Neural progenitor cell (in vitro differentiated cells): ENCODE measurements at regions not wholly inside any gene's neighbourhood (a gene's known extent, or its start where the extent isn't known, plus 50 kb on each side); places are given as distances from the start of the nearest gene placed in this dataset.
A peak's percentile ranks its signal among the peaks of the same experiment; 100 is the strongest.

Source experiments
- DNase-seq: peaks from one replicate; pipeline ENCODE4 v3.0.0-alpha.2; 2016; ENCODE audit warnings: low spot score
- H2AFZ ChIP-seq: fragments of 200-600 bp; sonication (generic); replicated peaks from 2 replicates; pipeline ENCODE4 v1.6.1; 2016; ENCODE audit warnings: antibody characterized with exemption
- H3F3A ChIP-seq: fragments of 200-600 bp; sonication (generic); 2 replicates; pipeline ENCODE4 v1.6.1; 2016; ENCODE audit warnings: antibody characterized with exemption, low read depth
- H3K27ac ChIP-seq: fragments of 200-600 bp; sonication (generic); 2 replicates; pipeline ENCODE4 v1.5.1; 2016; ENCODE audit warnings: mild to moderate bottlenecking
- H3K27me3 ChIP-seq: fragments of 200-600 bp; sonication (generic); 2 replicates; pipeline ENCODE4 v1.6.1; 2016; ENCODE audit warnings: mild to moderate bottlenecking, moderate library complexity
- H3K36me3 ChIP-seq: fragments of 200-600 bp; sonication (generic); 2 replicates; pipeline ENCODE4 v1.5.1; 2016
- H3K4me1 ChIP-seq: fragments of 200-600 bp; sonication (generic); 2 replicates; pipeline ENCODE4 v1.6.1; 2016; ENCODE audit warnings: mixed run types
- H3K4me2 ChIP-seq: fragments of 200-600 bp; sonication (generic); 2 replicates; pipeline ENCODE4 v1.6.1; 2016
- H3K4me3 ChIP-seq: fragments of 200-600 bp; sonication (generic); 2 replicates; pipeline ENCODE4 v1.5.1; 2016
- H3K79me2 ChIP-seq: fragments of 200-600 bp; sonication (generic); 2 replicates; pipeline ENCODE4 v1.6.1; 2016; ENCODE audit warnings: low read depth
- H3K9ac ChIP-seq: fragments of 200-600 bp; sonication (generic); 2 replicates; pipeline ENCODE4 v1.6.1; 2016
- H3K9me3 ChIP-seq: fragments of 200-600 bp; sonication (generic); 2 replicates; pipeline ENCODE4 v1.5.1; 2016; ENCODE audit warnings: low read depth
- H4K20me1 ChIP-seq: fragments of 200-600 bp; sonication (generic); 2 replicates; pipeline ENCODE4 v1.6.1; 2016; ENCODE audit warnings: low read depth
- H3K27ac Mint-ChIP-seq: 3 replicates; pipeline ENCODE4 v1.8.0; 2021; ENCODE audit warnings: mixed read lengths
- H3K27me3 Mint-ChIP-seq: 2 replicates; pipeline ENCODE4 v1.8.0; 2022; ENCODE audit warnings: low read depth, mild to moderate bottlenecking, inconsistent platforms, moderate library complexity, mixed read lengths; ENCODE audit not compliant: insufficient read depth
- H3K36me3 Mint-ChIP-seq: 3 replicates; pipeline ENCODE4 v1.8.0; 2021; ENCODE audit warnings: mixed read lengths
- H3K4me1 Mint-ChIP-seq: 3 replicates; pipeline ENCODE4 v1.8.0; 2021; ENCODE audit warnings: mixed read lengths
- H3K4me3 Mint-ChIP-seq: 3 replicates; pipeline ENCODE4 v1.8.0; 2021; ENCODE audit warnings: mild to moderate bottlenecking, moderate library complexity, mixed read lengths
- H3K9me3 Mint-ChIP-seq: 3 replicates; pipeline ENCODE4 v1.8.0; 2020; ENCODE audit warnings: mixed read lengths
- EZH2 ChIP-seq: fragments of 200-600 bp; sonication (generic); IDR thresholded peaks from 2 replicates; pipeline ENCODE4 v1.6.1; 2017; ENCODE audit warnings: antibody characterized with exemption, mild to moderate bottlenecking, moderate library complexity
- EZH2phosphoT487 ChIP-seq: fragments of 200-600 bp; sonication (generic); IDR thresholded peaks from 2 replicates; pipeline ENCODE4 v1.6.1; 2017; ENCODE audit warnings: antibody characterized with exemption
- TF ChIP-seq, protein P1 (sequence below): fragments of 200-600 bp; sonication (generic); IDR thresholded peaks from 2 replicates; pipeline ENCODE4 v1.5.1; 2017; ENCODE audit warnings: antibody characterized with exemption, mild to moderate bottlenecking

DNA sequence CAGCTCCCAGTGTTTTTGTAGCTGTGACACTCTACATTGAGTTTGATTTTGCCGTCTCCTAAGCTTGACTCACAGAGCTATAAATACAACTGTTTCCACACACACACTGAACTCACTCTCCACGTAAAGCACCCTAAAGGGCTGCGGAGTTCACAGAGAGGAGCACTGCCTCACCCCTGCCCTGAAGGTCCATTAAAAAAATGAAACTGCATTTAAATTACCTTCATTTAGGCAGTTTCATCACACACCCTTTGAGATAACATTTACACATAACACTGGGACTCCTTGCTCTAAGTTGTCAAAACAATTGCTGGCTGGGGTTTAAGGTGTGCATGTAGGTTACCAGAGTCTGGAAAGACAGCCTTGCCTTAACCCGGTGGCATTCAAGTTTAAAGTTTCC is 137.1 kb upstream of the MAGI3 start:
- Histone ChIP-seq H3K79me2 (no peaks in the 10 kb centered on the region), H4K20me1 (no peaks in the 10 kb centered on the region), H3K9me3 (no peaks in the 10 kb centered on the region), H3K36me3 (no peaks in the 10 kb centered on the region), H3K4me3 (peak overlapping the region; percentile 12), H3K4me2 (peak overlapping the region; percentile 66), H3F3A (peaks cover 50% of the 10 kb centered on the region), H3K9ac (no peak overlapping the region), H3K27me3 (no peaks in the 10 kb centered on the region), H3K4me1 (peaks cover 59% of the 10 kb centered on the region), H3K27ac (peak overlapping the region; percentile 33), H2AFZ (no peak overlapping the region)
- TF ChIP-seq, protein P1, sequence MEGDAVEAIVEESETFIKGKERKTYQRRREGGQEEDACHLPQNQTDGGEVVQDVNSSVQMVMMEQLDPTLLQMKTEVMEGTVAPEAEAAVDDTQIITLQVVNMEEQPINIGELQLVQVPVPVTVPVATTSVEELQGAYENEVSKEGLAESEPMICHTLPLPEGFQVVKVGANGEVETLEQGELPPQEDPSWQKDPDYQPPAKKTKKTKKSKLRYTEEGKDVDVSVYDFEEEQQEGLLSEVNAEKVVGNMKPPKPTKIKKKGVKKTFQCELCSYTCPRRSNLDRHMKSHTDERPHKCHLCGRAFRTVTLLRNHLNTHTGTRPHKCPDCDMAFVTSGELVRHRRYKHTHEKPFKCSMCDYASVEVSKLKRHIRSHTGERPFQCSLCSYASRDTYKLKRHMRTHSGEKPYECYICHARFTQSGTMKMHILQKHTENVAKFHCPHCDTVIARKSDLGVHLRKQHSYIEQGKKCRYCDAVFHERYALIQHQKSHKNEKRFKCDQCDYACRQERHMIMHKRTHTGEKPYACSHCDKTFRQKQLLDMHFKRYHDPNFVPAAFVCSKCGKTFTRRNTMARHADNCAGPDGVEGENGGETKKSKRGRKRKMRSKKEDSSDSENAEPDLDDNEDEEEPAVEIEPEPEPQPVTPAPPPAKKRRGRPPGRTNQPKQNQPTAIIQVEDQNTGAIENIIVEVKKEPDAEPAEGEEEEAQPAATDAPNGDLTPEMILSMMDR = no peak
- no peak for TF ChIP-seq EZH2
- TF ChIP-seq EZH2phosphoT487 = no peak
- Mint-ChIP-seq H3K27ac (no peak overlapping the region), H3K4me1 (peaks cover 2% of the 10 kb centered on the region), H3K27me3 (no peaks in the 10 kb centered on the region), H3K4me3 (no peak overlapping the region), H3K9me3 (no peaks in the 10 kb centered on the region), H3K36me3 (no peaks in the 10 kb centered on the region)
- DNase-seq = no peak

- H3K27me3 ChIP-seq = no peaks in the 10 kb centered on the region
- H3K79me2 ChIP-seq = no peaks in the 10 kb centered on the region
- no peaks in the 10 kb centered on the region for H3K9me3 ChIP-seq
- no peaks in the 10 kb centered on the region for H3K36me3 ChIP-seq
- H3K4me3 Mint-ChIP-seq = no peak overlapping the region
- peaks cover 2% of the 10 kb centered on the region for H3K4me1 Mint-ChIP-seq
- H3K9me3 Mint-ChIP-seq = no peaks in the 10 kb centered on the region
- H3K4me3 ChIP-seq = peak overlapping the region; percentile 17
- H3K36me3 Mint-ChIP-seq = no peaks in the 10 kb centered on the region
- peak overlapping the region; percentile 66 for H3K4me2 ChIP-seq
- H3K27ac ChIP-seq = peak overlapping the region; percentile 72
- peaks cover 50% of the 10 kb centered on the region for H3F3A ChIP-seq
- no peak overlapping the region for H3K9ac ChIP-seq
- no peaks in the 10 kb centered on the region for H3K27me3 Mint-ChIP-seq
- H2AFZ ChIP-seq = no peak overlapping the region
- no peaks in the 10 kb centered on the region for H4K20me1 ChIP-seq
- TF ChIP-seq, protein P1 = no peak
- TF ChIP-seq EZH2phosphoT487 = peak; percentile 89
- no peak overlapping the region for H3K27ac Mint-ChIP-seq
- peak; percentile 71 for DNase-seq
- peaks cover 59% of the 10 kb centered on the region for H3K4me1 ChIP-seq
Measured at GRCh38 chr1:113253590-113253989, 136.7 kb upstream of the MAGI3 start.

DNA sequence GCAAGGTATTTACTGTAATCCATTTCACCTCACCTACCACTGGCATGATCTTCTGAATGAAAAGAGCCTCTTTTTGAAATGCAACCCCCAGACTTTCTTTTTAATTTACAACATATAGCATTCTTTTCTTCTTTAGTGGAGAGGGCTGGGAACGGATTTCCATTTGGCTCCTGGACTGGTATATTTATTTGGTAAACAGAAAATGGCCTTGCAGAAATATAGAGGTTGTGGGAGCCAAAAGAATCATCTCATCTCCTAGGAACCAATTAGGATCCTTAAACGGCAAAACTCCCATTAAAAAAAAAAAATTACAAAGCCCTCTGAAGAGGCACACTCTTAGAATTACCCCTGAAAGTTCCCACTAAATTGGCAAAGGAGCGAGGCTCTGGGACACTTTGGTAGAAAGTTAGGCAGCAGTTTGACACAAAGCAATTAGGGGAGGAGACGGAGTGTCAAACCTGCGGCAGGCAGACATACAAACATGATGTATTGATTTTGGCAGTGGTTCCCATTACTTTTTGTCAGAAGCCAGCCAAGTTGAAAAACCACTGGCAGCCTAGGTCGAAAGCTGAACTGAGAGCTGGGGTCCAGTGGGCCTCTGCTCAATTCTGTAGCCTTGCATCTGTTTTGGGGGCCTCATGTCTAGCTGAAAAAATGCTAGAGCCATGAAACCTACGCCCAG is 135.1 kb upstream of the MAGI3 start:
- peaks cover 2% of the 10 kb centered on the region for H3K4me1 Mint-ChIP-seq
- Histone ChIP-seq H3K79me2 (no peaks in the 10 kb centered on the region), H3K27me3 (no peaks in the 10 kb centered on the region), H2AFZ (no peak overlapping the region), H3K4me2 (peak overlapping the region; percentile 66), H3K4me1 (peaks cover 59% of the 10 kb centered on the region), H4K20me1 (no peaks in the 10 kb centered on the region), H3F3A (peaks cover 50% of the 10 kb centered on the region), H3K27ac (peak overlapping the region; percentile 33), H3K9me3 (no peaks in the 10 kb centered on the region), H3K4me3 (peak overlapping the region; percentile 23), H3K36me3 (no peaks in the 10 kb centered on the region), H3K9ac (no peak overlapping the region)
- TF ChIP-seq EZH2phosphoT487 = no peak
- TF ChIP-seq, protein P1 = no peak
- H3K4me3 Mint-ChIP-seq = no peak overlapping the region
- no peaks in the 10 kb centered on the region for H3K9me3 Mint-ChIP-seq
- H3K27me3 Mint-ChIP-seq = no peaks in the 10 kb centered on the region
- no peaks in the 10 kb centered on the region for H3K36me3 Mint-ChIP-seq
- no peak overlapping the region for H3K27ac Mint-ChIP-seq
- peak; percentile 46 for DNase-seq
